HEK293 (cell line): ENCODE measurements at regions not wholly inside any gene's neighbourhood (a gene's known extent, or its start where the extent isn't known, plus 50 kb on each side); places are given as distances from the start of the nearest gene placed in this dataset.

ENCODE experiments used
- CTCF ChIP-seq: fragments of 450-650 bp; formaldehyde crosslinking; IDR thresholded peaks from 2 replicates; pipeline ENCODE4 v1.5.1; 2016; ENCODE audit warnings: missing biosample characterization, missing genetic modification characterization
- GLIS1 ChIP-seq: fragments of 450-650 bp; formaldehyde crosslinking; IDR thresholded peaks from 2 replicates; pipeline ENCODE4 v1.5.1; 2016; ENCODE audit warnings: missing biosample characterization, missing genetic modification characterization
- SP2 ChIP-seq: fragments of 450-650 bp; formaldehyde crosslinking; IDR thresholded peaks from 2 replicates; pipeline ENCODE4 v1.5.1; 2016; ENCODE audit warnings: missing biosample characterization, missing genetic modification characterization
- ZBTB8A ChIP-seq: fragments of 450-650 bp; formaldehyde crosslinking; IDR thresholded peaks from 2 replicates; pipeline ENCODE4 v1.5.1; 2016; ENCODE audit warnings: missing biosample characterization, missing genetic modification characterization
- ZNF366 ChIP-seq: fragments of 450-650 bp; formaldehyde crosslinking; conservative IDR thresholded peaks from 2 replicates; pipeline ENCODE4 v1.5.1; 2016; ENCODE audit warnings: missing biosample characterization, missing genetic modification characterization
- ZNF530 ChIP-seq: fragments of 450-650 bp; formaldehyde crosslinking; IDR thresholded peaks from 2 replicates; pipeline ENCODE4 v1.5.1; 2016; ENCODE audit warnings: low read depth, missing biosample characterization, missing genetic modification characterization
- ZNF707 ChIP-seq: fragments of 450-650 bp; formaldehyde crosslinking; IDR thresholded peaks from 2 replicates; pipeline ENCODE4 v1.5.1; 2016; ENCODE audit warnings: missing biosample characterization, missing genetic modification characterization
- ZNF830 ChIP-seq: fragments of 450-650 bp; IDR thresholded peaks from 2 replicates; pipeline ENCODE4 v1.5.0; 2018; ENCODE audit warnings: missing biosample characterization, missing genetic modification characterization, low read depth, mild to moderate bottlenecking, moderate library complexity

GRCh38 chr1:5345556-5345955 lies 646.7 kb downstream of the NPHP4 start:
- TF ChIP-seq ZNF830 (tag by site-specific recombination) (no peak), ZNF366 (no peak), ZNF530 (tag by site-specific recombination) (no peak), CTCF (tag by site-specific recombination) (no peak), ZNF707 (tag by site-specific recombination) (no peak), GLIS1 (tag by site-specific recombination) (no peak), ZBTB8A (no peak), SP2 (tag by site-specific recombination) (no peak)
